GM19452 (cell line): ENCODE measurements at regions not wholly inside any gene's neighbourhood (a gene's known extent, or its start where the extent isn't known, plus 50 kb on each side); places are given as distances from the start of the nearest gene placed in this dataset.

ENCODE experiments used
- ATAC-seq: cut with Tn5 transposase; IDR thresholded peaks from one replicate; pipeline ENCODE4 v1.9.1; 2021; ENCODE audit not compliant: unreplicated experiment

GRCh38 chr2:204454672-204455380, 90.4 kb upstream of the PARD3B start:
- ATAC-seq: no peak

- no peak for ATAC-seq
Measured at GRCh38 chr2:204468746-204469429, 76.4 kb upstream of the PARD3B start.

GRCh38 chr2:204470178-204470620, 75.1 kb upstream of the PARD3B start:
- ATAC-seq: no peak

GRCh38 chr2:204470621-204471196, 74.6 kb upstream of the PARD3B start:
- ATAC-seq: no peak

- no peak for ATAC-seq
Measured at GRCh38 chr2:204472375-204472774, 72.9 kb upstream of the PARD3B start.

GRCh38 chr2:204473224-204473623, 72.1 kb upstream of the PARD3B start:
- no peak for ATAC-seq

GRCh38 chr2:204475399-204475798, 69.9 kb upstream of the PARD3B start:
- ATAC-seq: no peak

- no peak for ATAC-seq
Measured at GRCh38 chr2:204477358-204477950, 67.8 kb upstream of the PARD3B start.

GRCh38 chr2:204479557-204479956, 65.7 kb upstream of the PARD3B start:
- ATAC-seq: no peak

- ATAC-seq: no peak
Measured at GRCh38 chr2:204480676-204481075, 64.6 kb upstream of the PARD3B start.

GRCh38 chr2:204483608-204484081, 61.6 kb upstream of the PARD3B start:
- ATAC-seq: no peak

- ATAC-seq: no peak
Measured at GRCh38 chr2:204486321-204486720, 59.0 kb upstream of the PARD3B start.

GRCh38 chr2:204486805-204487204, 58.5 kb upstream of the PARD3B start:
- ATAC-seq: no peak

- ATAC-seq: no peak
Measured at GRCh38 chr2:204487447-204488229, 57.6 kb upstream of the PARD3B start.

- no peak for ATAC-seq
Measured at GRCh38 chr2:204491528-204491927, 53.7 kb upstream of the PARD3B start.

- ATAC-seq: no peak
Measured at GRCh38 chr2:204492417-204492816, 52.9 kb upstream of the PARD3B start.

- no peak for ATAC-seq
Measured at GRCh38 chr2:204494681-204495080, 50.6 kb upstream of the PARD3B start.

- no peak for ATAC-seq
Measured at GRCh38 chr2:204495381-204495780, 49.9 kb upstream of the PARD3B start.
